Neural cell (in vitro differentiated cells): ENCODE measurements at regions not wholly inside any gene's neighbourhood (a gene's known extent, or its start where the extent isn't known, plus 50 kb on each side); places are given as distances from the start of the nearest gene placed in this dataset.

Experiments
- EP300 ChIP-seq: fragments of 450-650 bp; conservative IDR thresholded peaks from 2 replicates; pipeline ENCODE4 v1.6.1; 2014; ENCODE audit warnings: antibody characterized with exemption, mild to moderate bottlenecking, moderate library complexity; ENCODE audit not compliant: poor library complexity, severe bottlenecking
- EZH2 ChIP-seq: fragments of 200-600, 300-800 bp; shearing (Covaris generic), sonication (generic); IDR thresholded peaks from 2 replicates; pipeline ENCODE4 v1.6.1; 2014; ENCODE audit warnings: antibody characterized with exemption, low read length, borderline replicate concordance, mild to moderate bottlenecking; ENCODE audit not compliant: insufficient read depth, poor library complexity, severe bottlenecking
- POLR2AphosphoS5 ChIP-seq: IDR thresholded peaks from 2 replicates; pipeline ENCODE4 v1.6.1; 2012
- RAD21 ChIP-seq: fragments of 450-650 bp; conservative IDR thresholded peaks from 2 replicates; pipeline ENCODE4 v1.6.1; 2014; ENCODE audit warnings: antibody characterized with exemption, mild to moderate bottlenecking, moderate library complexity
- REST ChIP-seq: IDR thresholded peaks from 2 replicates; pipeline ENCODE4 v1.6.1; 2012; ENCODE audit warnings: borderline replicate concordance
- SMC3 ChIP-seq: fragments of 450-650 bp; conservative IDR thresholded peaks from 2 replicates; pipeline ENCODE4 v1.6.1; 2014; ENCODE audit warnings: antibody characterized with exemption, mild to moderate bottlenecking, moderate library complexity; ENCODE audit not compliant: poor library complexity
- TF ChIP-seq, protein P1 (sequence below): fragments of 450-650 bp; IDR thresholded peaks from 2 replicates; pipeline ENCODE4 v1.5.1; 2014; ENCODE audit warnings: antibody characterized with exemption, mild to moderate bottlenecking, moderate library complexity; ENCODE audit not compliant: poor library complexity, severe bottlenecking

GRCh38 chr13:90872491-90873025 lies 474.9 kb upstream of the MIR17HG start:
- TF ChIP-seq, protein P1, sequence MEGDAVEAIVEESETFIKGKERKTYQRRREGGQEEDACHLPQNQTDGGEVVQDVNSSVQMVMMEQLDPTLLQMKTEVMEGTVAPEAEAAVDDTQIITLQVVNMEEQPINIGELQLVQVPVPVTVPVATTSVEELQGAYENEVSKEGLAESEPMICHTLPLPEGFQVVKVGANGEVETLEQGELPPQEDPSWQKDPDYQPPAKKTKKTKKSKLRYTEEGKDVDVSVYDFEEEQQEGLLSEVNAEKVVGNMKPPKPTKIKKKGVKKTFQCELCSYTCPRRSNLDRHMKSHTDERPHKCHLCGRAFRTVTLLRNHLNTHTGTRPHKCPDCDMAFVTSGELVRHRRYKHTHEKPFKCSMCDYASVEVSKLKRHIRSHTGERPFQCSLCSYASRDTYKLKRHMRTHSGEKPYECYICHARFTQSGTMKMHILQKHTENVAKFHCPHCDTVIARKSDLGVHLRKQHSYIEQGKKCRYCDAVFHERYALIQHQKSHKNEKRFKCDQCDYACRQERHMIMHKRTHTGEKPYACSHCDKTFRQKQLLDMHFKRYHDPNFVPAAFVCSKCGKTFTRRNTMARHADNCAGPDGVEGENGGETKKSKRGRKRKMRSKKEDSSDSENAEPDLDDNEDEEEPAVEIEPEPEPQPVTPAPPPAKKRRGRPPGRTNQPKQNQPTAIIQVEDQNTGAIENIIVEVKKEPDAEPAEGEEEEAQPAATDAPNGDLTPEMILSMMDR, result no peak
- TF ChIP-seq RAD21 (no peak), EP300 (no peak), POLR2AphosphoS5 (no peak), REST (no peak), EZH2 (no peak), SMC3 (no peak)
